Transverse colon (tissue), 4 donors: ENCODE measurements at regions not wholly inside any gene's neighbourhood (a gene's known extent, or its start where the extent isn't known, plus 50 kb on each side); places are given as distances from the start of the nearest gene placed in this dataset.
"Not testable (repeated sequence)": the region's sequence is repeated elsewhere in the genome, so short reads cannot be mapped to it uniquely, and the experiment has no call there.

Experiments
- DNase-seq: peaks from one replicate; pipeline ENCODE4 v3.0.0-alpha.2; 2019
- H3K27ac ChIP-seq, 4 donors: fragments of 200-600 bp; sonication (generic); 2 replicates each; pipeline ENCODE4 v1.5.1; 2016 to 2018; ENCODE audit warnings: inconsistent platforms in 4 of 4
- H3K27me3 ChIP-seq: fragments of 200-600 bp; sonication (generic); 2 replicates; pipeline ENCODE4 v1.5.1; 2017; ENCODE audit warnings: inconsistent platforms
- H3K36me3 ChIP-seq, 4 donors: fragments of 200-600 bp; sonication (generic); 2 replicates each; pipeline ENCODE4 v1.5.1; 2017 to 2019; ENCODE audit warnings: inconsistent platforms in 4 of 4
- H3K4me1 ChIP-seq, 4 donors: fragments of 200-600 bp; sonication (generic); 2 replicates each; pipeline ENCODE4 v1.5.1; 2017 to 2020; ENCODE audit warnings: inconsistent platforms in 4 of 4
- H3K4me3 ChIP-seq, 4 donors: fragments of 200-600 bp; sonication (generic); 1 replicate in 1 of 4; 2 replicates in 3 of 4; pipeline versions ENCODE4 v1.5.1 to v1.6.1; 2017 to 2019; ENCODE audit warnings: inconsistent platforms in 4 of 4
- H3K9me3 ChIP-seq, 2 donors: fragments of 200-600 bp; sonication (generic); 2 replicates each; pipeline ENCODE4 v1.5.1; 2017 to 2019; ENCODE audit warnings: inconsistent platforms in 2 of 2
- EP300 ChIP-seq: sonication (generic); formaldehyde crosslinking; IDR thresholded peaks from one replicate; pipeline ENCODE4 v1.6.1; 2017; ENCODE audit warnings: antibody characterized with exemption, low read depth
- POLR2A ChIP-seq: fragments of 450-650 bp; IDR thresholded peaks from one replicate; pipeline ENCODE4 v1.6.1; 2016; ENCODE audit warnings: antibody characterized with exemption, mild to moderate bottlenecking, moderate library complexity
- POLR2AphosphoS5 ChIP-seq, 3 donors: sonication (generic); formaldehyde crosslinking; IDR thresholded peaks; one replicate each; pipeline ENCODE4 v1.6.1; 2016; ENCODE audit warnings: antibody characterized with exemption in 3 of 3
- WGBS, 2 donors: methylation state at CpG; one replicate each; pipeline ENCODE4 v1.1.5; 2018; ENCODE audit warnings: low coverage in 1 of 2; 5-methylcytosine and 5-hydroxymethylcytosine counted together
- in situ Hi-C, 4 donors: fragments of 200-750 bp; cut with MboI; loops; one replicate each; pipeline versions ENCODE4 v1.15.0 to v1.15.1; 2017; ENCODE audit warnings: low sequenced_read_pairs in 3 of 4, low pct_ligation_motif_present in 1 of 4, low pct_unique_long_range_greater_than_20kb in 1 of 4
- intact Hi-C: fragments of 100-400 bp; cut with DNase I; formaldehyde crosslinking; loops from one replicate; pipeline ENCODE4 v1.15.1; 2023; ENCODE audit warnings: low total_unique reads
- TF ChIP-seq, protein P1 (sequence below), 5 experiments: fragments of 200-600 bp in 3 of 5; fragments of 450-650 bp in 2 of 5; sonication (generic) in 3 of 5; IDR thresholded peaks; 1 replicate in 2 of 5; 2 replicates in 3 of 5; pipeline ENCODE4 v1.5.1; 2016 to 2017; ENCODE audit warnings: antibody characterized with exemption in 5 of 5, inconsistent platforms in 3 of 5, mild to moderate bottlenecking in 2 of 5, moderate library complexity in 1 of 5

DNA sequence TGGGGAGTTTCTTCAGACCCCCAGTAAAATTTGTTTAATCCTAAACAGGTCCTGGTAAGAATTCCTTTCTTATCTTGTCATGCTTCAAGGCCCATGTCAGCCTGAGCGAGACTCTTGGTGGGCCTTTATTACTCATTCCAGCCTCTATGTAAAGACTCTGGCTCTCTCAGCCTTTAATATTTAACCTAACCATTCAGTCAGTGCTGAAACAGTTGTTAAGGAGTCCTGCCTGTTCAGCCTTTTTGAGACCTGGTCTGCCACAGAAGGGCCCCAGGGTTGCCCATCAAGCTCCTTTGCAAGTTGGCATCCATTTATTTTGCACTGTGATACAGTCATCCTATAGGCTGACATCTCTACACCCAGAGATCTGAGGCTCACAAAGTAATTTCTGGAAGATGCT is 107.7 kb upstream of the VANGL1 start:
- in situ Hi-C loops (no loop called here), intact Hi-C loops (no loop called here)
- no peak overlapping the region for H3K27ac ChIP-seq
- no peak for DNase-seq
- no peak overlapping the region for H3K4me3 ChIP-seq
- H3K9me3 ChIP-seq, result no peaks in the 10 kb centered on the region
- WGBS, 2 donors, result 88 to 100% methylated on average over 1 of the region's 1 CpG
- H3K27me3 ChIP-seq, result no peaks in the 10 kb centered on the region
- no peaks in the 10 kb centered on the region for H3K36me3 ChIP-seq
- H3K4me1 ChIP-seq, result no peaks in the 10 kb centered on the region
- no peak for TF ChIP-seq POLR2AphosphoS5 (IDR thresholded peaks at IDR 0.05)

DNA sequence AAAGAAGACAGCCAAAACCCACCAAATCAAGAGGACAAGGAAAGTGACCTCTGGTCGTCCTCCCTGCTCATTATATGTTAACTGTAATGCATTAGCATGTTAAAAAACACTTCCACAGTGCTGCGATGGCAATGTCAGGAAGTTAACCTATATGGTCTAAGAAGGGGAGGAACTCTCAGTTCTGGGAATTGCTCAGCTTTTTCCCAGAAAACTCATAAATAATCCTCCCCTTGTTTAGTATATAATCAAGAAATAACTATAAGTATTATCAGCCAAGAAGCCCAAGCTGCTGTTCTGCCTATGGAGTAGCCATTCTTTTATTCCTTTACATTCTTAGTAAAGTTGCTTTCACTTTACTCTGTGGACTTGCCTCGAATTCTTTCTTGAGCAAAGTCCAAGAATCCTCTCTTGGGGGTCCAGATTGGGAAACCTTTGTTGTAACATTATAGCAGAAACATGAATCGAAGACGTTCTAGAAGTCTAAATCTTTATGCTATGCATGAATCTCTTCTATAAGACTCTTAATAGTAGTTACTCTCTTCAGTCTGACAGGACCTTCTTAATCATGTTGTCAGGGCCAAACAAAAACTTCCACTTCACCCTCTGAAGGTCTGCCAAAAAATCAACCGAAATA is 110.0 kb upstream of the VANGL1 start:
- Histone ChIP-seq H3K9me3 (no peaks in the 10 kb centered on the region), H3K4me3 (no peak overlapping the region), H3K27ac (no peak overlapping the region), H3K36me3 (no peaks in the 10 kb centered on the region), H3K4me1 (peaks cover 0 to 7% (median 0%) of the 10 kb centered on the region in 4 donors), H3K27me3 (no peaks in the 10 kb centered on the region)
- WGBS, 2 donors, result 42 to 52% methylated on average over 6 of the region's 6 CpGs
- no peak for DNase-seq
- in situ Hi-C loops, result no loop called here
- intact Hi-C loops, result no loop called here
- TF ChIP-seq POLR2AphosphoS5 (IDR thresholded peaks at IDR 0.05) (no peak), POLR2A (no peak), EP300 (no peak)
- TF ChIP-seq, protein P1, sequence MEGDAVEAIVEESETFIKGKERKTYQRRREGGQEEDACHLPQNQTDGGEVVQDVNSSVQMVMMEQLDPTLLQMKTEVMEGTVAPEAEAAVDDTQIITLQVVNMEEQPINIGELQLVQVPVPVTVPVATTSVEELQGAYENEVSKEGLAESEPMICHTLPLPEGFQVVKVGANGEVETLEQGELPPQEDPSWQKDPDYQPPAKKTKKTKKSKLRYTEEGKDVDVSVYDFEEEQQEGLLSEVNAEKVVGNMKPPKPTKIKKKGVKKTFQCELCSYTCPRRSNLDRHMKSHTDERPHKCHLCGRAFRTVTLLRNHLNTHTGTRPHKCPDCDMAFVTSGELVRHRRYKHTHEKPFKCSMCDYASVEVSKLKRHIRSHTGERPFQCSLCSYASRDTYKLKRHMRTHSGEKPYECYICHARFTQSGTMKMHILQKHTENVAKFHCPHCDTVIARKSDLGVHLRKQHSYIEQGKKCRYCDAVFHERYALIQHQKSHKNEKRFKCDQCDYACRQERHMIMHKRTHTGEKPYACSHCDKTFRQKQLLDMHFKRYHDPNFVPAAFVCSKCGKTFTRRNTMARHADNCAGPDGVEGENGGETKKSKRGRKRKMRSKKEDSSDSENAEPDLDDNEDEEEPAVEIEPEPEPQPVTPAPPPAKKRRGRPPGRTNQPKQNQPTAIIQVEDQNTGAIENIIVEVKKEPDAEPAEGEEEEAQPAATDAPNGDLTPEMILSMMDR (IDR thresholded peaks at IDR 0.05), result no peak

- Histone ChIP-seq H3K4me1 (peaks cover 0 to 10% (median 0%) of the 10 kb centered on the region in 4 donors), H3K27ac (no peak overlapping the region), H3K27me3 (no peaks in the 10 kb centered on the region), H3K9me3 (no peaks in the 10 kb centered on the region), H3K36me3 (no peaks in the 10 kb centered on the region), H3K4me3 (no peak overlapping the region)
- intact Hi-C loops, result no loop called here
- TF ChIP-seq, protein P1 (IDR thresholded peaks at IDR 0.05), result no peak
- TF ChIP-seq POLR2AphosphoS5 (IDR thresholded peaks at IDR 0.05), result no peak
- TF ChIP-seq EP300, result no peak
- TF ChIP-seq POLR2A, result no peak
- WGBS, 2 donors, result 62 to 67% methylated on average over 1 of the region's 1 CpG
- in situ Hi-C loops, result no loop called here
- no peak for DNase-seq
These were observed 111.4 kb upstream of the VANGL1 start for GRCh38 chr1:115530407-115530806.

DNA sequence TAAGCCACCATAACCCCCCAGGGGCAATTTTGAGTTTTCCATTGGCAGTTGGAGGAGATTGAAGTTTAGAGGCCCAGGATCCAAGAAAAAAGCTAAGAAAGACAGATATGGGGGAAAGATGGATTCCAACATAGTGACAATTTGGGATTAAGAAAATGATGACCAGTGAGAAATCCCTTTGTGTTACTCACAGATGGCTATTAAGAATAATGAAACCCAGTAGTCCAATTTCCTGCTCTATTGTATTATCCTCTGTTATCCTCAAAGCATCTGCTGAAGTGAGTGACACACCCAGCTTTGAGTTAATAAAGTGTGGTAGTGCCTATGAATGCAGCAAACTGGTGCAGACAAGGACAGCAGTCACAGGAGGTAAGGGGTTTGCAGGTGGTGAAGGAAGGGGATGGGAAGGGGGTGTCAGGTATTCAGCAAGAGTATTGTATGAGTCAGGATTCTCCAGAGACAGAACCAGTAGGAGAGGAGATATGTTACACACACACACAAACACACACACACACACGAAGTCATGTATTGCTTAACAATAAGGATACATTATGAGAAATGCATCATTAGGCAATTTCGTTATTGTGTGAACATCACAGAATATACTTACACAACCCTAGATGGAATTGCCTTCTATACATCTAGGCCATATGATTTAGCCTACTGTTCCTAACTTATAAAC is 112.4 kb upstream of the VANGL1 start:
- in situ Hi-C loops, result no loop called here
- 83 to 93% methylated on average over 2 of the region's 2 CpGs for WGBS, 2 donors
- H3K4me1 ChIP-seq, result peaks cover 0 to 10% (median 0%) of the 10 kb centered on the region in 4 donors
- no peak overlapping the region for H3K27ac ChIP-seq
- no peak overlapping the region for H3K4me3 ChIP-seq
- H3K27me3 ChIP-seq, result no peaks in the 10 kb centered on the region
- DNase-seq, result no peak
- no peaks in the 10 kb centered on the region for H3K36me3 ChIP-seq
- intact Hi-C loops, result no loop called here
- TF ChIP-seq POLR2A, result no peak
- TF ChIP-seq POLR2AphosphoS5 (IDR thresholded peaks at IDR 0.05), result no peak
- TF ChIP-seq, protein P1 (IDR thresholded peaks at IDR 0.05), result no peak
- no peak for TF ChIP-seq EP300
- H3K9me3 ChIP-seq, result no peaks in the 10 kb centered on the region

DNA sequence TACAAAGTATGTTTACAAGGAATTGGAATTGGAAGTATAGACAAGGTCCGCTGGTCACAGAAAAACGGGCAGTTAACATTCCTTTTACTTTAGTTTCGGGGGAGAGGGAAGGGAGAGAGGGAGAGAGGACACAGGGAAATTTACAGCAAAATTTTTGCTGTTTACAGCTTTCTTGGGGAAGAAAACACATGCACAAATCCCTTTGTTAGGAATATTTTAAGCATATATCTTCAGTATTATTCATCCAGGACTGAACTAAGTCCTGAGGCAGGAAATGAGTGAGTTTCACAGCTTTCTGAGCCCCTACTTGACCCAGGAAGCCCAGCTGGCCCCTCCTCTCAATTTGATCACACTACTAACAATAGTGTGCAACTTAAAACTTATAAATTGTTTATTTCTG is 113.4 kb upstream of the VANGL1 start:
- intact Hi-C loops, H3K4me1 ChIP-seq, H3K9me3 ChIP-seq, in situ Hi-C loops, DNase-seq, H3K36me3 ChIP-seq, H3K27ac ChIP-seq, H3K27me3 ChIP-seq, H3K4me3 ChIP-seq: not testable (repeated sequence)
- 75 to 83% methylated on average over 3 of the region's 3 CpGs for WGBS, 2 donors
